Activated CD4-positive, alpha-beta T cell treated with anti-CD3 and anti-CD28 coated beads, Interleukin-2, amount 10 ng/mL, durations not matched to agents 24 days and 14 days (primary cell): ENCODE measurements at regions not wholly inside any gene's neighbourhood (a gene's known extent, or its start where the extent isn't known, plus 50 kb on each side); places are given as distances from the start of the nearest gene placed in this dataset.
"Not testable (repeated sequence)": the region's sequence is repeated elsewhere in the genome, so short reads cannot be mapped to it uniquely, and the experiment has no call there.

ENCODE experiments used
- DNase-seq: peaks from one replicate; pipeline ENCODE4 v3.0.0; 2022
- H3K27ac Mint-ChIP-seq: one replicate; pipeline ENCODE4 v1.8.0; 2022; ENCODE audit warnings: mild to moderate bottlenecking, mixed read lengths
- H3K27me3 Mint-ChIP-seq: one replicate; pipeline ENCODE4 v1.8.0; 2022; ENCODE audit warnings: mixed read lengths
- H3K36me3 Mint-ChIP-seq: one replicate; pipeline ENCODE4 v1.8.0; 2022; ENCODE audit warnings: low read depth, mild to moderate bottlenecking, mixed read lengths
- H3K4me1 Mint-ChIP-seq: one replicate; pipeline ENCODE4 v1.8.0; 2021; ENCODE audit warnings: mixed read lengths
- H3K4me3 Mint-ChIP-seq: one replicate; pipeline ENCODE4 v1.8.0; 2022; ENCODE audit warnings: mild to moderate bottlenecking, moderate library complexity, mixed read lengths
- H3K9me3 Mint-ChIP-seq: one replicate; pipeline ENCODE4 v1.8.0; 2021; ENCODE audit warnings: mixed read lengths
- intact Hi-C: fragments of 100-400 bp; cut with micrococcal nuclease; formaldehyde crosslinking; loops from one replicate; pipeline ENCODE4 v1.15.1; 2023

DNA sequence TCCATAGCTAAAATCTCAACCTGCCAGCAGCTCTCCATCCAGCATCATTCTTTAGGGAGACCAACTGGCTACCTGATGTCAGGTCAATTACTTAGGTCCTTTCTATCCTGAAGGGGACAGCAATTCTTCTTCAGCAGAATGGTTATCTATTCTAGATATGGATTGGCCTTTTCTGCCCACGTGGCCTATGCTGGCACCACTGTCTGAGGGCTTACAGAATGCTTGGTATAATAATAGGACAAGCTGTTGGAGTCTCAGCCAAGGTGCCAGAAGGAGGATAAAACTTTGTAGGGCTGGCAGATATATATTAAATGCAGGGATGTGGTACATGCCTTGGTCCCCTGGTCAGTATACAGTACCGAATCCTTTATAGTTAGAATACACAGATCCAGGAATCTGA is 89.8 kb upstream of the C1GALT1C1 start:
- no peak for DNase-seq
- Mint-ChIP-seq H3K27ac (no peak overlapping the region), H3K4me3 (no peak overlapping the region), H3K27me3 (no peaks in the 10 kb centered on the region), H3K9me3 (peaks cover 4% of the 10 kb centered on the region), H3K4me1 (no peaks in the 10 kb centered on the region), H3K36me3 (no peaks in the 10 kb centered on the region)
- intact Hi-C loops, result no loop called here

DNA sequence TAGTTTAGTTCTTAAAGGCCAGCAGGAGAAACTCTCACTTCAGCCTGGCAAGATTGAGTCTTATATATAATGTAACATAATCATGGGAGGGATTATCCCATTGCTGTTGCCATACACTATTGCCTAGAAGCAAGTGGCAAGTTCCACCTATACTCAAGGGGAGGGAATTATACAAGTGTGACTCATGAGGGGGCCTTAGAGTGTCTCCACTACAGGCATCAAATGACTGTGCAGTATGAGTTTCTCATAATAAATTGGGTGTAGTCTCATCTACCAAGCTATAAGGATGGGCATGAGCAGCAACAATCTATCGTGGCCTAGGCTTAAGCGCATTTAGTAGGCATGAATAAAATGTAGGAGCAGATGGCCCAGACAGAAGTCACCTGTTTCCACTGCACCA is 89.1 kb upstream of the C1GALT1C1 start:
- Mint-ChIP-seq H3K4me3 (no peak overlapping the region), H3K27ac (no peak overlapping the region), H3K27me3 (no peaks in the 10 kb centered on the region), H3K36me3 (no peaks in the 10 kb centered on the region), H3K9me3 (peaks cover 4% of the 10 kb centered on the region), H3K4me1 (no peaks in the 10 kb centered on the region)
- intact Hi-C loops, result no loop called here
- DNase-seq, result no peak

DNA sequence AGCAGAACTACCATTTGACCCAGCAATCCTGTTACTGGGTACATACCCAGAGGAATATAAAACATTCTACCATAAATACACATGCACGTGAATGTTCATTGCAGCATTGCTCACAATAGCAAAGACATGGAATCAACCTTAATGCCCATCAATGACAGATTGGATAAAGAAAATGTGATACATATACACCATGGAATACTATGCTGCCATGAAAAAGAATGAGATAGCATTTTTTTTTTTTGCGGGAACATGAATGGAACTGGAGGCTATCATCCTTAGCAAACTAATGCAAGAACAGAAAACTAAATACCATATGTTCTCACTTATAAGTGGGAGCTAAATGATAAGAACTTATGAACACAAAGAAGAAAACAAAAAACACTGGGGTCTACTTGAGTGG is 72.5 kb upstream of the C1GALT1C1 start:
- H3K4me3 Mint-ChIP-seq, intact Hi-C loops, H3K27ac Mint-ChIP-seq, DNase-seq, H3K27me3 Mint-ChIP-seq, H3K36me3 Mint-ChIP-seq, H3K4me1 Mint-ChIP-seq: not testable (repeated sequence)
- peaks cover 11% of the 10 kb centered on the region for H3K9me3 Mint-ChIP-seq

DNA sequence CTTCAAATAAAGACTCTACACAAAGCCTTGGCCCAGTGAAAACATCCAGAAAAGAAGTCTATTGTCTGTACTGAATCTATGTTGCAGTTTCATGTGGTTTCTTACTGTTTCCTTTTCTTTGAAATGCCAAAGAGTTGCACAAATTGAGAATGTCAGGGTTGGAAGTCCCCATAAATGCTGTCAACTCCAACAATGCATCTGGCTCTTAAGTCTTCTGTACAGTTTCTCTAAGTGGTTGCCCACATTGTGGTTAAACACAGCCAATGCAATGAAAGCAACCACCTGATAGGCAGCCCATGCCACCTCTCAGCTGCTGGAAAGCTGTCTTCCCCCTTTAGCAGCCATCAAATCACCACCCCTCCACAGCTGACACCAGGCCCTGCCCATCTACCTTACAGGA is 67.2 kb upstream of the C1GALT1C1 start:
- peaks cover 9% of the 10 kb centered on the region for H3K36me3 Mint-ChIP-seq
- peaks cover 14% of the 10 kb centered on the region for H3K9me3 Mint-ChIP-seq
- H3K4me1 Mint-ChIP-seq, result peaks cover 17% of the 10 kb centered on the region
- H3K27ac Mint-ChIP-seq, result peak overlapping the region; percentile 96
- no peaks in the 10 kb centered on the region for H3K27me3 Mint-ChIP-seq
- DNase-seq, result peak; percentile 88
- intact Hi-C loops, result loop anchor here (1.0 to 5.0 kb wide), 6 partner anchors 20 to 610 kb away; partner anchors contain the start of gene C1GALT1C1
- H3K4me3 Mint-ChIP-seq, result peak overlapping the region; percentile 70

DNA sequence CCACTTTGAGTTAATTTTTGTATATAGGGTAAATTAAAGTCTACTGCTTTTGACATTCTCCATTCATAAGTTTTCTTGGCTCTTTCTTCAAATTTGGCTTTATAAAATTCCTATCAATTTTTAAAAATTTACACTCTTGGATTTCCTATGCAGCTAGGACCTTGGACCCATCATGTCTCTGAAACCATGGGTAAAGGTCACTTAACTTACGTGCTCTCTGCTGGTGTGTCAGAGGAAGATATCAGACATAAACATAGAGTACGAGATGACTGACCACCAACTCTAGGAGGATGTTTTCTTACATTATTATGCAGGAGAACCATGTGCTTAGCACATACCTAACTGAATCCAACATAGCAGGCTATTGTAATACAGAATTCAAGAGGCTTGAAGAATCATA is 62.5 kb upstream of the C1GALT1C1 start:
- Mint-ChIP-seq H3K36me3 (no peaks in the 10 kb centered on the region), H3K27ac (no peak overlapping the region), H3K4me3 (no peak overlapping the region), H3K9me3 (peaks cover 2% of the 10 kb centered on the region), H3K4me1 (peaks cover 22% of the 10 kb centered on the region), H3K27me3 (no peaks in the 10 kb centered on the region)
- no peak for DNase-seq
- intact Hi-C loops, result no loop called here

DNA sequence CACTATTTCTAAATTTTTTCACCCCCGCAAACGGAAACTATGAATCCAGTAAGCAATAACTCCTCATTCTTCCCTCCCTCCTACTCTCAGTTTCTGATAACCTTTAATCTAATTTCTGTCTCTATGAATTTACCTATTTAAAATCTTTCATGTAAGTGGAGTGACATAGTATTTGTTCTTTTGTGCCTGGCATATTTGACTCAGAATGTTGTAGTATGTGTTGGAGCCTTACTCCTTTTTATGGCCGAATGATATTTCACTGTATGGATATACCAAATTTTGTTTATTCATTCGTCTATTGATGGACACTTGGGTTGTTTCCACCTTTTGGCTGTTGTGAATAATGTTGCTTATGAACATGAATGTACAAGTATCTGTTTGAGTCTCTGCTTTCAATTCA is 61.1 kb upstream of the C1GALT1C1 start:
- intact Hi-C loops, result no loop called here
- no peak overlapping the region for H3K4me3 Mint-ChIP-seq
- peaks cover 12% of the 10 kb centered on the region for H3K4me1 Mint-ChIP-seq
- no peaks in the 10 kb centered on the region for H3K27me3 Mint-ChIP-seq
- H3K27ac Mint-ChIP-seq, result peak overlapping the region; percentile 46
- DNase-seq, result no peak
- no peaks in the 10 kb centered on the region for H3K36me3 Mint-ChIP-seq
- H3K9me3 Mint-ChIP-seq, result peaks cover 3% of the 10 kb centered on the region

DNA sequence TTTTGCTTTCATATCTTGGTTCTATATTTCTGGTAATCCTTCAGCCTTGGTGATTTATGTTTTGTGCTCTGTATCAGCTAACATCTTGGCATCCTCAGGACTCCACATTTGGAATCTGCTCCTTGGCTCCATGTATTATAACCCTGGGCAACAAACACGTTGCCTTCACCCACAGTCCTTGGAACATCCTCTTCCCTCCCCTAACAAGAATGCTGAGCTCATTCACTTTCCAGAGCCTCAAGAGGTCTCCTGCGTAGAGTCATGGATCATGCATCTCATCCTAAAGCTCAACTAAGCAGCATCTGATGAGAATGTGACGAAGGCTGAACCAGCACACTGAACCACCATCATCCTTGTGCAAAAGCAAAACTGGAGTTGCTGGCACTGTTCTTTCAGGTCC is 60.5 kb upstream of the C1GALT1C1 start:
- Mint-ChIP-seq H3K4me1 (peaks cover 12% of the 10 kb centered on the region), H3K27ac (no peak overlapping the region), H3K27me3 (no peaks in the 10 kb centered on the region), H3K36me3 (no peaks in the 10 kb centered on the region), H3K4me3 (no peak overlapping the region), H3K9me3 (peaks cover 3% of the 10 kb centered on the region)
- no peak for DNase-seq
- intact Hi-C loops, result no loop called here

DNA sequence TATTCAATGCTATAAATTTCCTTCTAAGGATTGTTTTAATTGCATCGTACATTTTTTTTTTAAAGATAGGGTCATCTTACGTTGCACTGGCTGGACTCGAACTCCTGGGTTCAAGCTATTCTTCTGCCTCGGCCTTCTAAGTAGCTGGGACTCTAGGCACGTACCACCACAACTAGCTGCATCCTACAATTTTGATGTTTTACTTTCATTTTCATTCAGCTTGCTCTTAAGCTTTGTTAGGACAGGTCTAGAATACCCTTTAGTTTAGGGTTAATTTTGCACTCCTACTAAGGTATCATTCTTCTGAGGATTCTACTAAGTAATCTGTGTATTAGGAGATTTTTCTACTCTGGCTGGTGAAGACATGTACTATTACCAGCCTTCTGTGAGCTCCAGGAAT is 50.2 kb upstream of the C1GALT1C1 start:
- intact Hi-C loops, result no loop called here
- Mint-ChIP-seq H3K9me3 (peaks cover 16% of the 10 kb centered on the region), H3K4me3 (peak overlapping the region; percentile 33), H3K4me1 (peaks cover 14% of the 10 kb centered on the region), H3K36me3 (peaks cover 6% of the 10 kb centered on the region), H3K27ac (peak overlapping the region; percentile 68), H3K27me3 (no peaks in the 10 kb centered on the region)
- no peak for DNase-seq
